ENCODE measurements at regions not wholly inside any gene's neighbourhood (a gene's known extent, or its start where the extent isn't known, plus 50 kb on each side); places are given as distances from the start of the nearest gene placed in this dataset.

GRCh38 chr4:125388613-125389012 is 73.9 kb downstream of the FAT4 start:
- TF ChIP-seq CTCF (IDR thresholded peaks at IDR 0.05): no peak
- TF ChIP-seq POLR2A (IDR thresholded peaks at IDR 0.05): no peak
